ENCODE measurements at regions not wholly inside any gene's neighbourhood (a gene's known extent, or its start where the extent isn't known, plus 50 kb on each side); places are given as distances from the start of the nearest gene placed in this dataset.

DNA sequence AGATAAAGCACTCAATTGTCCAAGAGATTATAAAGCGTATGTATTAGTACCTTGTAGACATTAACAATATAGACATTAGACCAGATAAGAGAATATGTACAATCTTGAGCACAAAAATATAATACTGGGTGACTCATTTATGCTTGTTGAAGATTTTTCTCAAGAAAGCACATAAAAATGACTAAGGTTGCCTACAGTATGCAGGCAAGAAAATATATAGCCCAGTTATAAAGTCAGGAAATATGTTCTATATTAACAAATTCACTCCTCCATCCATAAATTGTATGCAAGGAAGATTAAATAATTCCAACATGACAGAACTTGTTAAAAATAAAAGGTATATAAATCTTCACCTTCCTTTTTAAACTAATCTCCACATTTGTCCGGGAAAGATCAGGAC is 356.4 kb upstream of the SLC39A10 start:
- TF ChIP-seq, protein P1, sequence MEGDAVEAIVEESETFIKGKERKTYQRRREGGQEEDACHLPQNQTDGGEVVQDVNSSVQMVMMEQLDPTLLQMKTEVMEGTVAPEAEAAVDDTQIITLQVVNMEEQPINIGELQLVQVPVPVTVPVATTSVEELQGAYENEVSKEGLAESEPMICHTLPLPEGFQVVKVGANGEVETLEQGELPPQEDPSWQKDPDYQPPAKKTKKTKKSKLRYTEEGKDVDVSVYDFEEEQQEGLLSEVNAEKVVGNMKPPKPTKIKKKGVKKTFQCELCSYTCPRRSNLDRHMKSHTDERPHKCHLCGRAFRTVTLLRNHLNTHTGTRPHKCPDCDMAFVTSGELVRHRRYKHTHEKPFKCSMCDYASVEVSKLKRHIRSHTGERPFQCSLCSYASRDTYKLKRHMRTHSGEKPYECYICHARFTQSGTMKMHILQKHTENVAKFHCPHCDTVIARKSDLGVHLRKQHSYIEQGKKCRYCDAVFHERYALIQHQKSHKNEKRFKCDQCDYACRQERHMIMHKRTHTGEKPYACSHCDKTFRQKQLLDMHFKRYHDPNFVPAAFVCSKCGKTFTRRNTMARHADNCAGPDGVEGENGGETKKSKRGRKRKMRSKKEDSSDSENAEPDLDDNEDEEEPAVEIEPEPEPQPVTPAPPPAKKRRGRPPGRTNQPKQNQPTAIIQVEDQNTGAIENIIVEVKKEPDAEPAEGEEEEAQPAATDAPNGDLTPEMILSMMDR (IDR thresholded peaks at IDR 0.05; ENCODE audit: control extremely low read depth in 1 of 3, insufficient read depth in 1 of 3, low read depth in 1 of 3, low read length in 3 of 3): no peak
- TF ChIP-seq YY1 (IDR thresholded peaks at IDR 0.05; ENCODE audit: low read depth, low read length): no peak
- no peak for TF ChIP-seq SIX5 (IDR thresholded peaks at IDR 0.05; ENCODE audit: low read depth, low read length)
- TF ChIP-seq CREB1 (IDR thresholded peaks at IDR 0.05): no peak
- TF ChIP-seq EZH2 (IDR thresholded peaks at IDR 0.05; ENCODE audit: low read depth, low read length, severe bottlenecking): no peak
- no peak for TF ChIP-seq TCF12 (IDR thresholded peaks at IDR 0.05; ENCODE audit: low read depth, low read length)
- TF ChIP-seq POLR2A (IDR thresholded peaks at IDR 0.05; ENCODE audit: control extremely low read depth in 1 of 2, low read depth in 2 of 2, low read length in 2 of 2): no peak
- no peak for TF ChIP-seq TEAD4 (IDR thresholded peaks at IDR 0.05; ENCODE audit: low read depth, low read length)
- no peak for TF ChIP-seq RAD21 (IDR thresholded peaks at IDR 0.05 in 1 of 2, conservative IDR thresholded peaks at IDR 0.05 in 1 of 2; ENCODE audit: low read depth in 2 of 2, low read length in 2 of 2)
- no peak for TF ChIP-seq CBX5 (IDR thresholded peaks at IDR 0.05; ENCODE audit: low read depth, low read length)
- no peak for TF ChIP-seq EGR1 (IDR thresholded peaks at IDR 0.05; ENCODE audit: borderline replicate concordance, low read depth, low read length)
